Left lung (tissue), 4 donors: ENCODE measurements at regions not wholly inside any gene's neighbourhood (a gene's known extent, or its start where the extent isn't known, plus 50 kb on each side); places are given as distances from the start of the nearest gene placed in this dataset.

Experiments
- ATAC-seq: fragments of 200-7000 bp; cut with Tn5 transposase; one replicate; pipeline ENCODE4 v1.9.1; 2020; ENCODE audit warnings: moderate library complexity
- DNase-seq, 4 donors: peaks; one replicate each; pipeline ENCODE4 v3.0.0-alpha.2; 2013 to 2020
- H3K27ac ChIP-seq, 2 donors: fragments of 200-600 bp; sonication (generic) in 1 of 2; one replicate each; pipeline versions ENCODE4 v1.5.0 to v1.8.0; 2020 to 2021
- H3K27me3 ChIP-seq, 2 donors: fragments of 200-600 bp; sonication (generic) in 1 of 2; one replicate each; pipeline versions ENCODE4 v1.5.0 to v1.8.0; 2020 to 2021
- H3K36me3 ChIP-seq, 2 donors: fragments of 200-600 bp; sonication (generic) in 1 of 2; one replicate each; pipeline versions ENCODE4 v1.5.0 to v1.8.0; 2020 to 2021
- H3K4me1 ChIP-seq, 2 donors: fragments of 200-600 bp; one replicate each; pipeline ENCODE4 v1.8.0; 2021
- H3K4me3 ChIP-seq, 2 donors: fragments of 200-600 bp; sonication (generic) in 1 of 2; one replicate each; pipeline versions ENCODE4 v1.5.0 to v1.8.0; 2020 to 2021; ENCODE audit warnings: mild to moderate bottlenecking in 1 of 2
- H3K9me3 ChIP-seq, 2 donors: fragments of 200-600 bp; sonication (generic) in 1 of 2; one replicate each; pipeline versions ENCODE4 v1.5.0 to v1.8.0; 2020 to 2021
- CTCF ChIP-seq, 2 donors: fragments of 200-600 bp; sonication (generic) in 1 of 2; IDR thresholded peaks; one replicate each; pipeline versions ENCODE4 v1.5.0 to v1.8.0; 2021; ENCODE audit warnings: antibody characterized with exemption in 2 of 2
- intact Hi-C, 2 donors: fragments of 100-400 bp; cut with DNase I; formaldehyde crosslinking; loops; one replicate each; pipeline versions ENCODE4 v1.11.2 to v1.14.2; 2022
- donor health status: DM: no; HTN: yes; CAD: no.
- donor health status: DM: no; HTN: no; CAD: no.

- Histone ChIP-seq H3K4me1 (no peaks in the 10 kb centered on the region), H3K36me3 (no peaks in the 10 kb centered on the region), H3K27ac (peak overlapping the region in 1 of 2 donors; percentile 13), H3K9me3 (no peaks in the 10 kb centered on the region), H3K27me3 (no peaks in the 10 kb centered on the region), H3K4me3 (no peak overlapping the region)
- DNase-seq = no peak
- TF ChIP-seq CTCF (IDR thresholded peaks at IDR 0.05) = no peak
- ATAC-seq = no peak
- intact Hi-C loops = no loop called here
These were observed 53.4 kb downstream of the OR2K2 start for GRCh38 chr9:111276431-111277128.

- H3K4me3 ChIP-seq = no peak overlapping the region
- TF ChIP-seq CTCF (IDR thresholded peaks at IDR 0.05) = no peak
- no peaks in the 10 kb centered on the region for H3K9me3 ChIP-seq
- ATAC-seq (no peak), DNase-seq (no peak)
- intact Hi-C loops = no loop called here
- no peak overlapping the region for H3K27ac ChIP-seq
- no peaks in the 10 kb centered on the region for H3K27me3 ChIP-seq
- no peaks in the 10 kb centered on the region for H3K36me3 ChIP-seq
- no peaks in the 10 kb centered on the region for H3K4me1 ChIP-seq
These were observed 55.3 kb downstream of the OR2K2 start for GRCh38 chr9:111274737-111275136.

GRCh38 chr9:111272581-111272980 lies 57.4 kb downstream of the OR2K2 start:
- ATAC-seq = no peak
- intact Hi-C loops = no loop called here
- no peaks in the 10 kb centered on the region for H3K4me1 ChIP-seq
- DNase-seq = no peak
- no peaks in the 10 kb centered on the region for H3K36me3 ChIP-seq
- no peaks in the 10 kb centered on the region for H3K9me3 ChIP-seq
- no peak for TF ChIP-seq CTCF (IDR thresholded peaks at IDR 0.05)
- no peaks in the 10 kb centered on the region for H3K27me3 ChIP-seq
- H3K4me3 ChIP-seq = no peak overlapping the region
- no peak overlapping the region for H3K27ac ChIP-seq

GRCh38 chr9:111271481-111272080 lies 58.4 kb downstream of the OR2K2 start:
- no peaks in the 10 kb centered on the region for H3K4me1 ChIP-seq

More at GRCh38 chr9:111271481-111272080, 58.4 kb downstream of the OR2K2 start:
- H3K36me3 ChIP-seq = no peaks in the 10 kb centered on the region
- no peak for ATAC-seq
- H3K9me3 ChIP-seq = peaks cover 0 to 1% of the 10 kb centered on the region in 2 donors
- no peak for TF ChIP-seq CTCF (IDR thresholded peaks at IDR 0.05)
- H3K27me3 ChIP-seq = no peaks in the 10 kb centered on the region
- no peak overlapping the region for H3K4me3 ChIP-seq
- intact Hi-C loops = no loop called here
- DNase-seq = no peak
- no peak overlapping the region for H3K27ac ChIP-seq
